K562 (cell line): ENCODE measurements at regions not wholly inside any gene's neighbourhood (a gene's known extent, or its start where the extent isn't known, plus 50 kb on each side); places are given as distances from the start of the nearest gene placed in this dataset.

ENCODE experiments used
- ARID4B ChIP-seq: sonication (generic); formaldehyde crosslinking; IDR thresholded peaks from 2 replicates; pipeline ENCODE4 v1.8.0; 2022; ENCODE audit warnings: mild to moderate bottlenecking, missing genetic modification reagents
- FOSL1 ChIP-seq: fragments of 200-800 bp; sonication (Bioruptor generic); conservative IDR thresholded peaks from 2 replicates; pipeline ENCODE4 v1.6.1; 2016; ENCODE audit warnings: missing genetic modification characterization, missing compliant biosample characterization
- NONO ChIP-seq, 2 experiments: fragments of 200-400 bp in 1 of 2; fragments of 450-650 bp in 1 of 2; formaldehyde crosslinking in 1 of 2; IDR thresholded peaks; 2 replicates each; pipeline ENCODE4 v1.6.1; 2017; ENCODE audit warnings: low read depth in 2 of 2, mild to moderate bottlenecking in 2 of 2, moderate library complexity in 2 of 2, low read length in 1 of 2
- SP1 ChIP-seq: sonication (generic); formaldehyde crosslinking; IDR thresholded peaks from 2 replicates; pipeline ENCODE4 v1.8.1; 2022; ENCODE audit warnings: mild to moderate bottlenecking, missing genetic modification reagents
- U2AF1 ChIP-seq: fragments of 200-400 bp; formaldehyde crosslinking; optimal IDR thresholded peaks from 2 replicates; pipeline ENCODE3; 2017; ENCODE audit warnings: mild to moderate bottlenecking, low read depth, low read length, moderate library complexity
- ZC3H8 ChIP-seq: fragments of 450-650 bp; IDR thresholded peaks from 2 replicates; pipeline ENCODE4 v1.6.1; 2017
- TF ChIP-seq, protein P1 (sequence below): fragments of 450-650 bp; formaldehyde crosslinking; IDR thresholded peaks from 2 replicates; pipeline ENCODE4 v1.4.0; 2020; ENCODE audit warnings: mild to moderate bottlenecking, moderate library complexity

GRCh38 chr6:50973464-50973863, 154.8 kb downstream of the TFAP2B start:
- TF ChIP-seq SP1 (CRISPR knock-in tag), result no peak
- TF ChIP-seq, protein P1, sequence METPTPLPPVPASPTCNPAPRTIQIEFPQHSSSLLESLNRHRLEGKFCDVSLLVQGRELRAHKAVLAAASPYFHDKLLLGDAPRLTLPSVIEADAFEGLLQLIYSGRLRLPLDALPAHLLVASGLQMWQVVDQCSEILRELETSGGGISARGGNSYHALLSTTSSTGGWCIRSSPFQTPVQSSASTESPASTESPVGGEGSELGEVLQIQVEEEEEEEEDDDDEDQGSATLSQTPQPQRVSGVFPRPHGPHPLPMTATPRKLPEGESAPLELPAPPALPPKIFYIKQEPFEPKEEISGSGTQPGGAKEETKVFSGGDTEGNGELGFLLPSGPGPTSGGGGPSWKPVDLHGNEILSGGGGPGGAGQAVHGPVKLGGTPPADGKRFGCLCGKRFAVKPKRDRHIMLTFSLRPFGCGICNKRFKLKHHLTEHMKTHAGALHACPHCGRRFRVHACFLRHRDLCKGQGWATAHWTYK (CRISPR knock-in tag), result no peak
- no peak for TF ChIP-seq U2AF1
- TF ChIP-seq ZC3H8, result no peak
- no peak for TF ChIP-seq FOSL1 (tag)
- no peak for TF ChIP-seq ARID4B (CRISPR knock-in tag)
- TF ChIP-seq NONO (IDR thresholded peaks at IDR 0.05; ENCODE audit: low read depth in 2 of 2, low read length in 1 of 2), result no peak
